Fibroblast of skin of scalp (primary cell): ENCODE measurements at regions not wholly inside any gene's neighbourhood (a gene's known extent, or its start where the extent isn't known, plus 50 kb on each side); places are given as distances from the start of the nearest gene placed in this dataset.

Source experiments
- DNase-seq: peaks from one replicate; pipeline ENCODE4 v3.0.0-alpha.2; 2013

GRCh38 chr17:53150101-53150698 lies 672.5 kb upstream of the KIF2B start:
- DNase-seq = no peak

GRCh38 chr17:53149316-53149715 lies 673.4 kb upstream of the KIF2B start:
- DNase-seq = no peak

- no peak for DNase-seq
These were observed 674.7 kb upstream of the KIF2B start for GRCh38 chr17:53148058-53148457.

- DNase-seq = no peak
These were observed 679.8 kb upstream of the KIF2B start for GRCh38 chr17:53142890-53143289.

- DNase-seq = no peak
These were observed 681.0 kb upstream of the KIF2B start for GRCh38 chr17:53141731-53142130.

GRCh38 chr17:53141280-53141679 lies 681.4 kb upstream of the KIF2B start:
- DNase-seq = no peak

GRCh38 chr17:53137869-53138268 lies 684.9 kb upstream of the KIF2B start:
- DNase-seq = no peak

GRCh38 chr17:53135969-53136368 lies 686.8 kb upstream of the KIF2B start:
- no peak for DNase-seq

GRCh38 chr17:53134548-53134947 lies 688.2 kb upstream of the KIF2B start:
- no peak for DNase-seq

GRCh38 chr17:53133876-53134275 lies 688.9 kb upstream of the KIF2B start:
- no peak for DNase-seq

- DNase-seq = no peak
These were observed 692.9 kb upstream of the KIF2B start for GRCh38 chr17:53129863-53130262.

- DNase-seq = no peak
These were observed 695.4 kb upstream of the KIF2B start for GRCh38 chr17:53127331-53127730.

- no peak for DNase-seq
These were observed 699.8 kb upstream of the KIF2B start for GRCh38 chr17:53122966-53123365.

GRCh38 chr17:53119773-53120172 lies 703.0 kb upstream of the KIF2B start:
- no peak for DNase-seq

GRCh38 chr17:53118948-53119347 lies 703.8 kb upstream of the KIF2B start:
- no peak for DNase-seq

GRCh38 chr17:53106886-53107285 lies 715.8 kb upstream of the KIF2B start:
- DNase-seq = no peak

GRCh38 chr17:53101706-53102105 lies 721.0 kb upstream of the KIF2B start:
- no peak for DNase-seq

- DNase-seq = no peak
These were observed 722.6 kb upstream of the KIF2B start for GRCh38 chr17:53100126-53100525.

GRCh38 chr17:53093391-53093790 lies 729.3 kb upstream of the KIF2B start:
- no peak for DNase-seq

GRCh38 chr17:53092072-53092471 lies 730.7 kb upstream of the KIF2B start:
- DNase-seq = no peak

- DNase-seq = no peak
These were observed 732.0 kb upstream of the KIF2B start for GRCh38 chr17:53090770-53091169.

GRCh38 chr17:53088481-53088880 lies 734.2 kb upstream of the KIF2B start:
- DNase-seq = no peak

GRCh38 chr17:53061446-53061845 lies 761.3 kb upstream of the KIF2B start:
- DNase-seq = no peak

- DNase-seq = no peak
These were observed 764.7 kb upstream of the KIF2B start for GRCh38 chr17:53058031-53058430.

- no peak for DNase-seq
These were observed 775.9 kb upstream of the KIF2B start for GRCh38 chr17:53046781-53047180.
